CD8-positive, alpha-beta memory T cell (primary cell): ENCODE measurements at regions not wholly inside any gene's neighbourhood (a gene's known extent, or its start where the extent isn't known, plus 50 kb on each side); places are given as distances from the start of the nearest gene placed in this dataset.
"Not testable (repeated sequence)": the region's sequence is repeated elsewhere in the genome, so short reads cannot be mapped to it uniquely, and the experiment has no call there.

ENCODE experiments used
- CTCF ChIA-PET: fragments of 350-600 bp; sonication (Branson Sonifier 250); formaldehyde crosslinking; loops from one replicate; lab custom pipeline; 2021; ENCODE audit warnings: antibody characterized with exemption; lab: Charles Lee
- POLR2A ChIA-PET: fragments of 350-600 bp; sonication (Branson Sonifier 250); formaldehyde crosslinking; loops from one replicate; lab custom pipeline; 2021; ENCODE audit warnings: antibody characterized with exemption; lab: Charles Lee
- DNase-seq, 5 donors: peaks; one replicate each; pipeline versions ENCODE4 v3.0.0 to v3.0.0-alpha.2; 2020 to 2022; ENCODE audit warnings: mixed read lengths in 1 of 5
- H3K27ac ChIP-seq: one replicate; pipeline ENCODE4 v1.7.0; 2013; ENCODE audit warnings: low read depth, mild to moderate bottlenecking, low read length, moderate library complexity
- H3K27me3 ChIP-seq: 2 replicates; pipeline ENCODE4 v1.7.0; 2013; ENCODE audit warnings: low read length, mild to moderate bottlenecking; ENCODE audit not compliant: insufficient read depth, poor library complexity, severe bottlenecking
- H3K36me3 ChIP-seq: 2 replicates; pipeline ENCODE4 v1.7.0; 2013; ENCODE audit warnings: mild to moderate bottlenecking, low read length, moderate library complexity; ENCODE audit not compliant: insufficient read depth
- H3K4me1 ChIP-seq: 2 replicates; pipeline ENCODE4 v1.7.0; 2013; ENCODE audit warnings: mild to moderate bottlenecking, low read length, moderate library complexity; ENCODE audit not compliant: insufficient read depth
- H3K4me3 ChIP-seq: 2 replicates; pipeline ENCODE4 v1.7.0; 2013; ENCODE audit warnings: mild to moderate bottlenecking, low read length
- H3K9me3 ChIP-seq: 2 replicates; pipeline ENCODE4 v1.7.0; 2013; ENCODE audit warnings: mild to moderate bottlenecking, low read length
- H3K27ac Mint-ChIP-seq, 8 donors: one replicate each; pipeline ENCODE4 v1.8.0; 2020 to 2021; ENCODE audit warnings: mixed read lengths in 8 of 8, mild to moderate bottlenecking in 6 of 8, inconsistent platforms in 3 of 8, moderate library complexity in 3 of 8
- H3K27me3 Mint-ChIP-seq, 2 donors: one replicate each; pipeline ENCODE4 v1.8.0; 2020 to 2021; ENCODE audit warnings: mixed read lengths in 2 of 2, mild to moderate bottlenecking in 1 of 2, moderate library complexity in 1 of 2
- H3K36me3 Mint-ChIP-seq, 3 donors: one replicate each; pipeline ENCODE4 v1.8.0; 2020 to 2021; ENCODE audit warnings: mixed read lengths in 3 of 3, inconsistent platforms in 1 of 3, mild to moderate bottlenecking in 1 of 3
- H3K4me1 Mint-ChIP-seq, 3 donors: one replicate each; pipeline ENCODE4 v1.8.0; 2020 to 2021; ENCODE audit warnings: mixed read lengths in 3 of 3, inconsistent platforms in 1 of 3, mild to moderate bottlenecking in 1 of 3
- H3K4me3 Mint-ChIP-seq, 7 donors: one replicate each; pipeline ENCODE4 v1.8.0; 2020 to 2021; ENCODE audit warnings: mixed read lengths in 7 of 7, mild to moderate bottlenecking in 6 of 7, moderate library complexity in 4 of 7, inconsistent platforms in 2 of 7
- H3K9me3 Mint-ChIP-seq, 5 donors: one replicate each; pipeline ENCODE4 v1.8.0; 2020 to 2022; ENCODE audit warnings: mixed read lengths in 5 of 5, mild to moderate bottlenecking in 3 of 5, moderate library complexity in 2 of 5, inconsistent platforms in 1 of 5

DNA sequence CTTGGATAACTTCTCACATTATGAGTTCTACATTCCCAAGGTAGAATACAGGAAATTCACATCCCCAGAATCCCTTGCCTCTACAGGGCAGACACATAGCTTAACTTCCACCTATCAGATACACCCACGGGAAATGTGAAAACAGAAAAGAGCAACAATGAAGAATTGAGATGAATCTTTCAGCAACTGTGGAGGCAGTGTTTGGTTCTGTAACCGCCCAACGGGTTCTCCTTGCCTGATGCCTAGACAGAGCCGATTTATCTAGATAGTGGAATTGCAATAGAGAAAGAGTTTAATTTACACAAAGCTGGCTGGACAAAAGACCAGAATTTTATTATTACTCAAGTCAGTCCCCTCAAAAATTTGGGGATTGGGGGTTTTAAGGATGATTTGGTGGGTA, 138.8 kb downstream of the MTPAP start:
- Histone ChIP-seq H3K9me3 (no peaks in the 10 kb centered on the region), H3K4me1 (no peaks in the 10 kb centered on the region), H3K36me3 (no peaks in the 10 kb centered on the region), H3K27me3 (no peaks in the 10 kb centered on the region), H3K4me3 (no peak overlapping the region), H3K27ac (no peak overlapping the region)
- ChIA-PET POLR2A (no interaction called here), CTCF (no interaction called here)
- Mint-ChIP-seq H3K27ac (no peak overlapping the region), H3K4me3 (no peak overlapping the region), H3K36me3 (no peaks in the 10 kb centered on the region), H3K9me3 (peaks cover 0 to under 1% (median 0%) of the 10 kb centered on the region in 5 donors), H3K4me1 (no peaks in the 10 kb centered on the region), H3K27me3 (peaks cover 9 to 25% of the 10 kb centered on the region in 2 donors)
- no peak for DNase-seq

DNA sequence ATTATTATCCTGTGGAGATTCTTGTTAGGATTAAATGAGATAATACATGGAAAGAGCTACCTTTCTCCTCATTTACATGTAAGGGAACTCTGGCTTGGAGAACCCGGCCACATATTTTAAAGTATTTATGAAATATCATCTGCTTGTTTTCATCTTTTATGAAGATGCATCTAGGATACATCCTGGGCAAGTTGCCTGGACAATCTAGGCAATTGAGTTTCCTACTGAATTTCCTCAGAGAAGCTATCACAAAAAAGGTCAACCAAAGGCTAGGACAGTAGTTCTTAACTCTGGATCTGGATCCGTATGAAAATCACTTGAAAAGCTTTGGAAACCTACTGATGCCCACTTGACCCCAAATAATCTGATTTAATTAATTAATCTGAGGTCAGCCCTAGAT, 140.7 kb downstream of the MTPAP start:
- Histone ChIP-seq H3K4me1 (no peaks in the 10 kb centered on the region), H3K27me3 (no peaks in the 10 kb centered on the region), H3K27ac (no peak overlapping the region), H3K4me3 (no peak overlapping the region), H3K9me3 (no peaks in the 10 kb centered on the region), H3K36me3 (no peaks in the 10 kb centered on the region)
- Mint-ChIP-seq H3K36me3 (no peaks in the 10 kb centered on the region), H3K4me1 (no peaks in the 10 kb centered on the region), H3K27ac (no peak overlapping the region), H3K4me3 (no peak overlapping the region), H3K9me3 (peaks cover 0 to 9% (median 2%) of the 10 kb centered on the region in 5 donors), H3K27me3 (peaks cover 9 to 22% of the 10 kb centered on the region in 2 donors)
- no peak for DNase-seq
- POLR2A ChIA-PET, result no interaction called here
- CTCF ChIA-PET, result interaction anchor here (1.6 kb wide), 1 partner anchor 210 kb away, joined by 4 read pairs; no protein-coding TSS in a partner anchor

DNA sequence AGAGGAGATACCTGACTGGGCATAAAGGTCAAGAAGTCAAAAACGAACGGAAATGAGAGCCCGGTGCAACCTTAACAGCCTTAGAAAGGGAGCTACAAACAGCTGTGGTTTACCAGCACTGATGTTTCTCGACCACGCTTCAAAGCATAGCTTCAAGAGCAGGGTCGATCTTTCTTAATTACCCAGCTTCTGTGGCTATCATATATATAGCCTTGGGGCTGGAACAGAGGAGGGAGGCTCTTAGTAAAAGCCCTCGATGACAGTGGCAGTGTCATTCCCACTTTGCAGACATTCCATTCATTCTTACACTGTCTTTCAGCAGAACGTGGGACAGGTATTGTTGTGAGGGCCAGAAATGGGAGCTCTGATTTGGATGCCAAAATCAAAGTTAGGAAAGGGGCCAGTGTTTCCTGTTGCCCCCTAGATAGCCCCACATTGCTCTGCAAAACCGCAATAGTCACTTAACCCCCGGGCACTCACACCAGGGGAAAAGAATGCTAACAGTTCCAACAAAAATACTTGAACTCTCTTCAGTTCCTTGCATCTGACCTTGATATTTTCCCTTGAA, 141.5 kb downstream of the MTPAP start:
- Histone ChIP-seq H3K4me3 (no peak overlapping the region), H3K27me3 (no peaks in the 10 kb centered on the region), H3K4me1 (no peaks in the 10 kb centered on the region), H3K27ac (no peak overlapping the region), H3K36me3 (no peaks in the 10 kb centered on the region), H3K9me3 (no peaks in the 10 kb centered on the region)
- Mint-ChIP-seq H3K4me3 (no peak overlapping the region), H3K4me1 (no peaks in the 10 kb centered on the region), H3K9me3 (peaks cover 0 to 9% (median 2%) of the 10 kb centered on the region in 5 donors), H3K27ac (no peak overlapping the region), H3K27me3 (peaks cover 8 to 22% of the 10 kb centered on the region in 2 donors), H3K36me3 (no peaks in the 10 kb centered on the region)
- no peak for DNase-seq
- ChIA-PET POLR2A (no interaction called here), CTCF (interaction anchor here (1.6 kb wide), 1 partner anchor 209 kb away, joined by 4 read pairs; no protein-coding TSS in a partner anchor)

DNA sequence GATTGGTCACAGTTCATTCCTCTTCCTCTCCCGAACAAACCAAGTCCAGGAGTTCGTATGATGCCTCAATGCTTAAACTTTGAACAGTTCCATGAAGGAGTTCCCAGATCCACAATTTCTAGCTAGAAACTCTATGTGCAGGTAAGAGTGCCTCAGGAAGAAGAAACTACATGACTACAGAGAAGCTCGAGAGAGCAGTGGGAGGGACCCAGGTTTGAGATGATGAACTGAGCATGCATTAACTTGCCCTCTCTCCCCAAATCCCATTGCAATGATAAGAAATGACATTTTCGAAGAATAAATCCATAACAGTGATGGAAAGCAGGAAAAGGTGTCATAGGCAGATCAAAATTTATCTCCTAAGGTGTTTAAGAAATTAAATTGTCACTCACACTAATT, 140.6 kb upstream of the JCAD start:
- ChIA-PET CTCF (no interaction called here), POLR2A (no interaction called here)
- Mint-ChIP-seq H3K36me3 (no peaks in the 10 kb centered on the region), H3K4me3 (no peak overlapping the region), H3K9me3 (peaks cover 0 to 9% (median 2%) of the 10 kb centered on the region in 5 donors), H3K27ac (no peak overlapping the region), H3K4me1 (no peaks in the 10 kb centered on the region), H3K27me3 (peaks cover 6 to 24% of the 10 kb centered on the region in 2 donors)
- DNase-seq, result no peak
- Histone ChIP-seq H3K27ac (no peak overlapping the region), H3K4me1 (no peaks in the 10 kb centered on the region), H3K36me3 (no peaks in the 10 kb centered on the region), H3K27me3 (no peaks in the 10 kb centered on the region), H3K4me3 (no peak overlapping the region), H3K9me3 (no peaks in the 10 kb centered on the region)

DNA sequence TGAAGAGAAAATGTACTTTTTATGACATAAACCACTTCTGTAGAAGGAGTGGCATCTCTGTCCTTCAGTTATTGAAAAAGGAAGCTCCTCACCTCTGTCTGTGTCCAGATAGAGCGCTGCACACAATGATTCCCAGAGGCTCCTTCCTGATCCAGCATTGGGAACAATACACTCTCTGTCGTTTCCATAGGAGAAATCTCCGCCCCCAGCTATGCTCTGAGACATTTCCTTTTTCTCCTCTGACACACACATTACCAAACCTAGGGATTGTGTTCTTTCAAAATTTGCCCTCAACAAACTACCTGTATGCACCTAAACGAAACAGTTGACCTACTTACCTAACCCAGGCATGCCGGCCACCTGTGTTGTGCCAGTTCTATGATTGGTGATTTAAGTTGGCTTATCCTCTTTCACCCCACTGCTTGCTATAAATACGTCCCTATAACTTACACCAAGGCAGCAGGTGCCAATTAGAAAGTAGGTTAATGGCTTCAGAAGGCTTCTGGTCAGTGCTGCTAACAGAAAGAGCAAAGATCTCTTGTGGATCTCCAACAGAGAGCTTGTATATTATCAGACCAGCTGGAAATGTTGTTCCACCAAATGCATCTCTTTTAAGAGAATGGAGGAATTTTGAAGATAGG, 140.1 kb upstream of the JCAD start:
- Mint-ChIP-seq H3K4me3 (no peak overlapping the region), H3K27me3 (peaks cover 6 to 24% of the 10 kb centered on the region in 2 donors), H3K27ac (no peak overlapping the region), H3K36me3 (no peaks in the 10 kb centered on the region), H3K9me3 (peaks cover 0 to 9% (median 2%) of the 10 kb centered on the region in 5 donors), H3K4me1 (no peaks in the 10 kb centered on the region)
- no peak overlapping the region for H3K4me3 ChIP-seq
- no peaks in the 10 kb centered on the region for H3K4me1 ChIP-seq
- no peaks in the 10 kb centered on the region for H3K9me3 ChIP-seq
- ChIA-PET POLR2A (no interaction called here), CTCF (no interaction called here)
- no peaks in the 10 kb centered on the region for H3K36me3 ChIP-seq
- DNase-seq, result no peak
- H3K27me3 ChIP-seq, result no peaks in the 10 kb centered on the region
- H3K27ac ChIP-seq, result no peak overlapping the region

DNA sequence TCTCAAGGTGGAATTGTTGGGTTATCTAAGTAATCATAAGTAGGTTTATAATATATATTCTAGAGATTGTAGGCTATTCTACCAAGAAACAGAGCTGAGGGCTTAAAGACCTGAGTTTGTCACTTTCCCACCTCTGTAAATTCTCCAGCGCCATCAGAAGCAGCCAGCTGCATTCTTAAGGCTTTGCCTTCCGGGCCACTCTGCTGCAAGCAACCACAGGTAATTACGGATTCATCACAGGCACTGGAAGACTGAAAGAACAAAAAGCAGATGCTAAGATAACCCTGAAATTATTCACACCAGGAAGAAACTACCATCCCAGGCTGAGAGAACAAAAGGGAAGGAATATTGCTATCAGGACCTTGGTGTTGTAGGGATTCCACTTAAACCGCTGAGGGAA, 137.8 kb upstream of the JCAD start:
- Histone ChIP-seq H3K27me3 (no peaks in the 10 kb centered on the region), H3K4me3 (no peak overlapping the region), H3K36me3 (no peaks in the 10 kb centered on the region), H3K4me1 (no peaks in the 10 kb centered on the region), H3K9me3 (no peaks in the 10 kb centered on the region), H3K27ac (no peak overlapping the region)
- peaks cover 11 to 16% (median 13%) of the 10 kb centered on the region in 3 donors for H3K4me1 Mint-ChIP-seq
- no peak overlapping the region for H3K27ac Mint-ChIP-seq
- H3K36me3 Mint-ChIP-seq, result no peaks in the 10 kb centered on the region
- no peak overlapping the region for H3K4me3 Mint-ChIP-seq
- POLR2A ChIA-PET, result no interaction called here
- peaks cover 0 to 6% (median 0%) of the 10 kb centered on the region in 5 donors for H3K9me3 Mint-ChIP-seq
- CTCF ChIA-PET, result no interaction called here
- H3K27me3 Mint-ChIP-seq, result peaks cover 2 to 18% of the 10 kb centered on the region in 2 donors
- DNase-seq, result no peak

DNA sequence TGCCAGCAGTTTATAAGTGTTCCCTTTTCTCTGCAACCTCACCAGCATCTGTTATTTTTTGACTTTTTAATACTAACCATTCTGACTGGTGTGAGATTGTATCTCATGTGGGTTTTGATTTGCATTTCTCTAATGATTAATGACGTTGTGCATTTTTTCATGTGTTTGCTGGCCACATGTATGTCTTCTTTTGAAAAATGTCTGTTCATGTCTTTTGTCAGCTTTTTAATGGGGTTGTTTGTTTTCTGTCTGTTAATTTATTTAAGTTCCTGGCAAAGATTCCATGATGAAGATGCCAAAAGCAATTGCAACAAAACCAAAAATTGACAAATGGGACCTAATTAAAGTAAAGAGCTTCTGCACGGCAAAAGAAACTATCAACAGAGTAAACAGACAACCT, 137.2 kb upstream of the JCAD start:
- POLR2A ChIA-PET, H3K4me3 ChIP-seq, H3K27ac Mint-ChIP-seq, H3K4me3 Mint-ChIP-seq, H3K9me3 ChIP-seq, H3K36me3 ChIP-seq, DNase-seq, H3K36me3 Mint-ChIP-seq, CTCF ChIA-PET, H3K27me3 ChIP-seq, H3K9me3 Mint-ChIP-seq, H3K4me1 ChIP-seq, H3K27ac ChIP-seq: not testable (repeated sequence)
- peaks cover 2 to 18% of the 10 kb centered on the region in 2 donors for H3K27me3 Mint-ChIP-seq
- peaks cover 11 to 16% (median 13%) of the 10 kb centered on the region in 3 donors for H3K4me1 Mint-ChIP-seq

DNA sequence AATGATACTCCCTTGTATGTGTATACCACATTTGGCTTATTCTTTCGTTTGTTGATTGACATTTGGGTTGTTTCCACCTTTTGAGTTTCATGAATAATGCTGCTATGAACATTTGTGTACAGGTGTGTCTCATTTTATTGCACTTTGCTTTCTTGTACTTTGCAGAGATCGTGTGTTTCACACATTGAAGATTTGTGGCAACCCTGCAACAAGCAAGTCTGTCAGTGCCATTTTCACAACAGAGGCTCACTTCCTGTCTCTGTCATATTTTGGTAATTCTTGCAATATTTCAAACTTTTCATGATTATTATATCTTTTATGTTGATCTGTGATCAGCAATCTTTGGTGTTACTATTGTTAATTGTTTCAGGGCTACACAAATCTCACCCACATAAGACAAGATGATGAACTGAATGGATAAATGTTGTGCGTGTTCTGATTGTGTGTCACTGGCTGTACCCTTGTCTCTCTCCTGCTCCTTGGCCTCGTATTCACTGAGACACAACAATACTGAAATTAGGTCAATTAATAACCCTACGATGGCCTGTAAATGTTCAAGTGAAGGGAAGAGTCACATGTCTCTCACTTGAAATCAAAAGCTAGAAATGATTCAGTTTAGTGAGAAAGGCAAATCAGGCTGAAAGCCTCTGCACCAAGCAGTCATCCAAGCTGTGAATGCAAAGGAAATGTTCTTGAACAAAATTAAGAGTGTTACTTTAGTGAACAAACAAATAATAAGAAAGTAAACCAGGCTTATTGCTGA, 133.6 kb upstream of the JCAD start:
- Histone ChIP-seq H3K27ac (no peak overlapping the region), H3K4me1 (no peaks in the 10 kb centered on the region), H3K9me3 (no peaks in the 10 kb centered on the region), H3K4me3 (no peak overlapping the region), H3K27me3 (no peaks in the 10 kb centered on the region), H3K36me3 (no peaks in the 10 kb centered on the region)
- Mint-ChIP-seq H3K9me3 (peaks cover 0 to 6% (median 0%) of the 10 kb centered on the region in 5 donors), H3K36me3 (no peaks in the 10 kb centered on the region), H3K4me3 (peak overlapping the region in 5 of 7 donors; percentile 6 to 59 (median 24)), H3K4me1 (peaks cover 11 to 16% (median 13%) of the 10 kb centered on the region in 3 donors), H3K27me3 (peaks cover 2 to 3% of the 10 kb centered on the region in 2 donors), H3K27ac (peak overlapping the region in 5 of 8 donors; percentile 3 to 77 (median 35))
- no peak for DNase-seq
- ChIA-PET CTCF (no interaction called here), POLR2A (no interaction called here)
